HG02759 (cell line): ENCODE measurements at regions not wholly inside any gene's neighbourhood (a gene's known extent, or its start where the extent isn't known, plus 50 kb on each side); places are given as distances from the start of the nearest gene placed in this dataset.

Experiments
- ATAC-seq: cut with Tn5 transposase; IDR thresholded peaks from one replicate; pipeline ENCODE4 v1.9.1; 2021; ENCODE audit warnings: mild to moderate bottlenecking, moderate library complexity; ENCODE audit not compliant: unreplicated experiment

DNA sequence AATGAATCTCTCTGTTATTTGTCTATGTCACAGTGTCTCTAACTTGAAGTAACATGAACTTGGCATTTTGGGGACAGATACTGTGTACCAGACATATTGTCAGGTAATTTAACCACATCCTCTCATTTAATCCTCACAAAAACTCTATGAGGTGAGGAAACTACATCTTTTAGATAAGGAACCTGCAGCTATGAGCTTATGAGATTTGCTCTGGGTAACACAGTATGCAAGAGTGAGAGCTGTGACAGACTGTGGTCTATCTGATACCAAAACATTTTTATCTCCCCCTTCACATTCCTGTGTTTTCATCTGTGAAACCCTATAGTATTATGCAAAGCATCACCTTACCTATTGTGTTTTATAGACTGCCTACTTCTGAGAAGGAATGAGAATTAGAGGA lies 58.4 kb upstream of the HS3ST1 start:
- no peak for ATAC-seq

DNA sequence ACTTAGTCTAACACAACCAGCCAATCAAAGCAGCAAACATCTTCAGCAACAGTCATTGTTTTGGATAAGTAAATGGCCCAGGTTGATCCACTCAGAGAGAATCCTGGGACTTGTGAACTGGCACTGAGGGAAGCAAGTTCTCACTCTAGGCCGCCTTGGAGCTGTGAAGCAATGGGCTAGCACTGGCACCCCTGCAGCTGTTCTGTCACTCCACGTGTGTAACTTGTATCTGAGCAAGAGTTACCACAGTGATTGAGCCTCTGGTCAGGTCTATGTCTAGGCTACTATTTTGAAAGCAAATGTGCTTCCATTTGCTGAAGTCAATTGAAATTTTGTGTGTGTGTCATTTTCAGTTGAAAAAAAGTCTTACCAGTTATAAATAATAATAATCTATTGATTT lies 57.2 kb upstream of the HS3ST1 start:
- no peak for ATAC-seq

DNA sequence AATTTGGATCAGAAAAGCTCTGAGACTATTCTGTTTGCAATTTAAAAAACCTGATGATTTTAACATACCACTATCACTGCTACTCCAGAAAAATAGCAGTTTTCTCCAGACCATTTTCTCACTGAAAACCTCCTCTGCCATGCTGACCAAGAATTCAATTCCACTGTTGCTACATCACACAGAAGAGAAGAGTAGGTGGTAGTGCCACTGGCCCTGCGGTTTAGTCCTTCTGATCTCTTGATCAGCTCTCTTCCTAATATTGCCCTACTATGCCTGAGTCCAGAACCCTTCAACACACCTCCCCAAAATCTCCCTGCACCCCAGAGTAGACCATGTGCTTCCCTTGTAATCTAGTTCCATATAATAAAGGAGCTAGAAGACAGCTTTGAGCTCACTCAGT lies 55.8 kb upstream of the HS3ST1 start:
- no peak for ATAC-seq

DNA sequence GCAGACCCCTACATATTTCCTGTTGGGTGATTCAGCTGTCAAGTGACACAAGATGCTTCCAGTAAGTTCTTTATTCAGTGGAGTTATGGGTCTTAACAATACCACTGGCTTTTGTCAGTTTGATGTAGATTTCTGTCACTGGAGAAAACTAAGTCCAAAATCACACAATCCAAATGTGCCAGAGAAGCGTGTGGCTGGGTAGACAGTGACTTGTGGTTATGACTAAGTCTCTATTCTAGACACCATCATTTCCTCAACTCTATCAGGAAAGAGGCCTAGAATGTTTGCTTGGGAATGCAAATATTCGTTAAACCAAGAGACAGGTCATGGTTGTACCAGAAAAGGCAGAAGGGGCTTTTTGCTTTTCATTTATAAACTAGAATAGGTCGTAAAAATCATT lies 54.4 kb upstream of the HS3ST1 start:
- ATAC-seq = no peak

DNA sequence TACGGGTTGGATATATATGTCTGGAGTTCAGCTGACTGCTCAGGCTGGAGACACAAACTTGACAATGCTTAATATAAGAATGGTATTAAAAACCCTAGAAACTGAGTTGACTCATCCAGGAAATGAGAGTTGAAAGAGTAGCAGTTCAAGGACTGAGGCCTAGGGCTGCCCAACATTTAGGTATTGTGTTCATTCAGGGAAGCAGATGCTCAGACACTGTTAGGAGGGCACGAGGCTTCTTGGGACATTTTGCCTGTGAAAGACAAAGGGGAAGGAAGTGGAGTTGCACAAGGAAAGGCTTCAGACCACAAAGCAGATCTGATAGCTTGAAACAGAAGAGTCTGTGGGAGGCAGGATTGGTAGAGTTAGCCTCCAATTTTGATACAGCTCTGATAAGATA lies 52.0 kb upstream of the HS3ST1 start:
- ATAC-seq = peak; percentile 82
